ENCODE measurements at regions not wholly inside any gene's neighbourhood (a gene's known extent, or its start where the extent isn't known, plus 50 kb on each side); places are given as distances from the start of the nearest gene placed in this dataset.

GRCh38 chr6:21371061-21371460 lies 222.5 kb upstream of the SOX4 start:
- no peak overlapping the region for H3K4me3 Mint-ChIP-seq (ENCODE audit: low read depth)
- H3K9me3 Mint-ChIP-seq (ENCODE audit: low read depth): peaks cover 4% of the 10 kb centered on the region
- no peak for DNase-seq (ENCODE audit: low spot score, unreplicated experiment)
- H3K27ac Mint-ChIP-seq: no peak overlapping the region
- TF ChIP-seq CTCF (IDR thresholded peaks at IDR 0.05; ENCODE audit: unreplicated experiment): no peak
- H3K4me1 Mint-ChIP-seq (ENCODE audit: low read depth): peaks cover 36% of the 10 kb centered on the region
- no peaks in the 10 kb centered on the region for H3K36me3 Mint-ChIP-seq (ENCODE audit: insufficient read depth)
- H3K27me3 Mint-ChIP-seq: no peaks in the 10 kb centered on the region

GRCh38 chr6:21371676-21372171 lies 221.8 kb upstream of the SOX4 start:
- no peak for TF ChIP-seq CTCF (IDR thresholded peaks at IDR 0.05; ENCODE audit: unreplicated experiment)
- peak overlapping the region; percentile 23 for H3K27ac Mint-ChIP-seq
- H3K4me1 Mint-ChIP-seq (ENCODE audit: low read depth): peaks cover 37% of the 10 kb centered on the region
- no peak for DNase-seq (ENCODE audit: low spot score, unreplicated experiment)
- no peaks in the 10 kb centered on the region for H3K9me3 Mint-ChIP-seq (ENCODE audit: low read depth)
- no peak overlapping the region for H3K4me3 Mint-ChIP-seq (ENCODE audit: low read depth)
- H3K36me3 Mint-ChIP-seq (ENCODE audit: insufficient read depth): no peaks in the 10 kb centered on the region
- no peaks in the 10 kb centered on the region for H3K27me3 Mint-ChIP-seq

- no peak for DNase-seq (ENCODE audit: low spot score, unreplicated experiment)
- H3K9me3 Mint-ChIP-seq (ENCODE audit: low read depth): no peaks in the 10 kb centered on the region
- no peak overlapping the region for H3K4me3 Mint-ChIP-seq (ENCODE audit: low read depth)
- H3K4me1 Mint-ChIP-seq (ENCODE audit: low read depth): peaks cover 21% of the 10 kb centered on the region
- no peaks in the 10 kb centered on the region for H3K27me3 Mint-ChIP-seq
- TF ChIP-seq CTCF (IDR thresholded peaks at IDR 0.05; ENCODE audit: unreplicated experiment): no peak
- H3K36me3 Mint-ChIP-seq (ENCODE audit: insufficient read depth): no peaks in the 10 kb centered on the region
- H3K27ac Mint-ChIP-seq: no peak overlapping the region
Measured at GRCh38 chr6:21375151-21376116, 218.1 kb upstream of the SOX4 start.

DNA sequence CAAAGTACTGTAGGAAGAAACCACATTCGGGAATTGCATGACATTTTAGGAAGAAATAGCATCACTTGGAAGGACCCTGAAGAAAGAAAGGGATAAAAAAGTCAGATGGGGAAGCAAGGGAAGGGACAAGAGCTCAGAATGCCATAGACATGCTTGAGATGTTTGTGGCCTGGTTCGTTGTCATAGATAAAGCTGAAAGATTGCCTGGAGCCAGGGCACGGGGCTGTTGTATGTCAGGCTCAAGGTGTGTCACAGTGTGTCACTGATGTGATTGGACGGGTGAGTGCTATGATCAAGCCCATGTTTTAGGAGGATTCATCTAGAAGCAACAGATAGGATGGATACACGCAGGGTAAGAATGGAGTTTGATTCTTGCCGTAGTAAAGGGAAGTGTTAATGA lies 216.2 kb upstream of the SOX4 start:
- no peaks in the 10 kb centered on the region for H3K27me3 Mint-ChIP-seq
- H3K27ac Mint-ChIP-seq: no peak overlapping the region
- no peak for TF ChIP-seq CTCF (IDR thresholded peaks at IDR 0.05; ENCODE audit: unreplicated experiment)
- no peak for DNase-seq (ENCODE audit: low spot score, unreplicated experiment)
- no peak overlapping the region for H3K4me3 Mint-ChIP-seq (ENCODE audit: low read depth)
- H3K36me3 Mint-ChIP-seq (ENCODE audit: insufficient read depth): no peaks in the 10 kb centered on the region
- no peaks in the 10 kb centered on the region for H3K9me3 Mint-ChIP-seq (ENCODE audit: low read depth)
- peaks cover 13% of the 10 kb centered on the region for H3K4me1 Mint-ChIP-seq (ENCODE audit: low read depth)

GRCh38 chr6:21381331-21381963 lies 212.1 kb upstream of the SOX4 start:
- Mint-ChIP-seq H3K27me3 (no peaks in the 10 kb centered on the region), H3K4me3 (ENCODE audit: low read depth) (no peak overlapping the region), H3K36me3 (ENCODE audit: insufficient read depth) (no peaks in the 10 kb centered on the region), H3K9me3 (ENCODE audit: low read depth) (peaks cover 2% of the 10 kb centered on the region), H3K27ac (no peak overlapping the region), H3K4me1 (ENCODE audit: low read depth) (peaks cover 22% of the 10 kb centered on the region)
- no peak for TF ChIP-seq CTCF (IDR thresholded peaks at IDR 0.05; ENCODE audit: unreplicated experiment)
- DNase-seq (ENCODE audit: low spot score, unreplicated experiment): no peak
